Left ventricle myocardium inferior (tissue), 1 donor: ENCODE measurements at regions not wholly inside any gene's neighbourhood (a gene's known extent, or its start where the extent isn't known, plus 50 kb on each side); places are given as distances from the start of the nearest gene placed in this dataset.
"Not testable (repeated sequence)": the region's sequence is repeated elsewhere in the genome, so short reads cannot be mapped to it uniquely, and the experiment has no call there.

Source experiments
- DNase-seq: peaks from one replicate; pipeline ENCODE4 v3.0.0-alpha.2; 2020
- H3K27ac ChIP-seq: fragments of 200-600 bp; replicated peaks from 2 replicates; pipeline ENCODE4 v1.8.0; 2021
- H3K27me3 ChIP-seq: fragments of 200-600 bp; 2 replicates; pipeline ENCODE4 v1.8.0; 2021; ENCODE audit warnings: low read depth
- H3K36me3 ChIP-seq: fragments of 200-600 bp; 2 replicates; pipeline ENCODE4 v1.8.0; 2021
- H3K4me1 ChIP-seq: fragments of 200-600 bp; 2 replicates; pipeline ENCODE4 v1.8.0; 2021
- H3K4me3 ChIP-seq: fragments of 200-600 bp; 2 replicates; pipeline ENCODE4 v1.8.0; 2021; ENCODE audit warnings: mild to moderate bottlenecking, moderate library complexity
- H3K9me3 ChIP-seq: fragments of 200-600 bp; replicated peaks from 2 replicates; pipeline ENCODE4 v1.8.0; 2021
- CTCF ChIP-seq: fragments of 200-600 bp; IDR thresholded peaks from 2 replicates; pipeline ENCODE4 v1.8.0; 2021; ENCODE audit warnings: antibody characterized with exemption, mild to moderate bottlenecking, borderline replicate concordance
- intact Hi-C: fragments of 100-400 bp; cut with micrococcal nuclease; formaldehyde crosslinking; loops from one replicate; pipeline ENCODE4 v1.11.0; 2022
- donor health status: DM: no; HTN: yes; CAD: no; lungs with severe emphysema.

GRCh38 chr15:84402856-84403608 is 167.5 kb downstream of the GOLGA6L4 start:
- DNase-seq = no peak
- no peak for TF ChIP-seq CTCF
- Histone ChIP-seq H3K9me3 (no peaks in the 10 kb centered on the region), H3K27me3 (no peaks in the 10 kb centered on the region), H3K36me3 (no peaks in the 10 kb centered on the region), H3K27ac (no peak overlapping the region), H3K4me1 (no peaks in the 10 kb centered on the region), H3K4me3 (no peak overlapping the region)
- intact Hi-C loops = no loop called here

GRCh38 chr15:84409357-84409756 is 173.8 kb downstream of the GOLGA6L4 start:
- H3K4me1 ChIP-seq, H3K27ac ChIP-seq, DNase-seq, H3K36me3 ChIP-seq, H3K9me3 ChIP-seq, H3K4me3 ChIP-seq, intact Hi-C loops, H3K27me3 ChIP-seq: not testable (repeated sequence)

- DNase-seq, H3K27me3 ChIP-seq, H3K36me3 ChIP-seq, H3K4me1 ChIP-seq, H3K9me3 ChIP-seq, intact Hi-C loops: not testable (repeated sequence)
- H3K27ac ChIP-seq = peak overlapping the region; percentile 61
- H3K4me3 ChIP-seq = peak overlapping the region; percentile 61
These were observed 179.2 kb upstream of the ZSCAN2 start for GRCh38 chr15:84421513-84422181.

GRCh38 chr15:84425327-84425726 is 175.5 kb upstream of the ZSCAN2 start:
- H3K4me3 ChIP-seq, H3K27ac ChIP-seq, DNase-seq, H3K9me3 ChIP-seq, H3K36me3 ChIP-seq, intact Hi-C loops, H3K27me3 ChIP-seq, H3K4me1 ChIP-seq: not testable (repeated sequence)

GRCh38 chr15:84473305-84473877 is 127.4 kb upstream of the ZSCAN2 start:
- H3K4me3 ChIP-seq, H3K9me3 ChIP-seq, H3K36me3 ChIP-seq, intact Hi-C loops, DNase-seq, H3K27me3 ChIP-seq, H3K4me1 ChIP-seq, H3K27ac ChIP-seq: not testable (repeated sequence)

GRCh38 chr15:84476364-84477033 is 124.3 kb upstream of the ZSCAN2 start:
- H3K27ac ChIP-seq, H3K27me3 ChIP-seq, intact Hi-C loops, H3K36me3 ChIP-seq, H3K4me3 ChIP-seq, H3K4me1 ChIP-seq, DNase-seq, H3K9me3 ChIP-seq: not testable (repeated sequence)

- H3K4me1 ChIP-seq, H3K27me3 ChIP-seq, H3K9me3 ChIP-seq, H3K36me3 ChIP-seq, H3K4me3 ChIP-seq, H3K27ac ChIP-seq, intact Hi-C loops, DNase-seq: not testable (repeated sequence)
These were observed 123.3 kb upstream of the ZSCAN2 start for GRCh38 chr15:84477550-84477949.

GRCh38 chr15:84480174-84480681 is 120.6 kb upstream of the ZSCAN2 start:
- H3K9me3 ChIP-seq, H3K27me3 ChIP-seq, intact Hi-C loops, H3K27ac ChIP-seq, H3K36me3 ChIP-seq, DNase-seq, H3K4me3 ChIP-seq, H3K4me1 ChIP-seq: not testable (repeated sequence)

- H3K9me3 ChIP-seq, H3K4me1 ChIP-seq, H3K4me3 ChIP-seq, DNase-seq, H3K27me3 ChIP-seq, H3K36me3 ChIP-seq, H3K27ac ChIP-seq, intact Hi-C loops: not testable (repeated sequence)
These were observed 117.0 kb upstream of the ZSCAN2 start for GRCh38 chr15:84483859-84484258.
